Mucosa of rectum (tissue), 2 donors: ENCODE measurements at regions not wholly inside any gene's neighbourhood (a gene's known extent, or its start where the extent isn't known, plus 50 kb on each side); places are given as distances from the start of the nearest gene placed in this dataset.
"Not testable (repeated sequence)": the region's sequence is repeated elsewhere in the genome, so short reads cannot be mapped to it uniquely, and the experiment has no call there.

Experiments
- H3K27ac ChIP-seq, 2 donors: one replicate each; pipeline ENCODE4 v1.7.0; 2013; ENCODE audit warnings: inconsistent platforms in 2 of 2, low read depth in 2 of 2, low read length in 2 of 2
- H3K27me3 ChIP-seq, 2 donors: one replicate each; pipeline ENCODE4 v1.7.0; 2013; ENCODE audit warnings: low read length in 2 of 2; ENCODE audit not compliant: control insufficient read depth in 2 of 2, insufficient read depth in 2 of 2
- H3K36me3 ChIP-seq, 2 donors: one replicate each; pipeline ENCODE4 v1.7.0; 2013; ENCODE audit warnings: low read length in 2 of 2; ENCODE audit not compliant: control insufficient read depth in 2 of 2, insufficient read depth in 2 of 2
- H3K4me1 ChIP-seq, 2 donors: one replicate each; pipeline ENCODE4 v1.7.0; 2013; ENCODE audit warnings: low read length in 2 of 2, mild to moderate bottlenecking in 1 of 2; ENCODE audit not compliant: control insufficient read depth in 2 of 2, insufficient read depth in 2 of 2
- H3K4me3 ChIP-seq, 2 donors: one replicate each; pipeline ENCODE4 v1.7.0; 2013; ENCODE audit warnings: low read length in 2 of 2
- H3K9ac ChIP-seq, 2 donors: one replicate each; pipeline ENCODE4 v1.7.0; 2013; ENCODE audit warnings: low read length in 2 of 2, low read depth in 1 of 2, mild to moderate bottlenecking in 1 of 2
- H3K9me3 ChIP-seq, 2 donors: one replicate each; pipeline ENCODE4 v1.7.0; 2013; ENCODE audit warnings: low read length in 2 of 2; ENCODE audit not compliant: control insufficient read depth in 2 of 2
- donor health status: healthy.
- donor health status: Normal muscosa, but diverticular disease.

DNA sequence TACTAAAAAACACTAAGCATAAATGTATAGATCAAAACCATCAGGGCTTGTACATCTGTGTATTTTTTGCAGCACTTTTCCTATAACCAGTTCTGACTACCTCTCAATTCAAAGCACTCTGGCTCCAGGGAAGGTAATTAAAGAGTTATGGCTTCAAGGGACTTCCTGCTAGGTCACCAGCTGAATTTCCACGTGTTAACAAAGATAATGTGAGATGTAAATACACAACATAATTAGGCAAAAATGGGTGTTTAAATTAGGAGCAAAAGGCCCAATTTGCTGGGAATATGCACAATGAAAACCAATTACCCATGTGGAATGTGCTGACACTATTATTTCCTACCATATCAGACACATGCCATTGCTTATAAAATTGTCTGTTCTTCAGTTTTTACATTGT, 513.4 kb upstream of the FLRT2 start:
- no peaks in the 10 kb centered on the region for H3K27me3 ChIP-seq
- no peaks in the 10 kb centered on the region for H3K9me3 ChIP-seq
- no peaks in the 10 kb centered on the region for H3K4me1 ChIP-seq
- H3K9ac ChIP-seq, result no peak overlapping the region
- no peak overlapping the region for H3K27ac ChIP-seq
- no peak overlapping the region for H3K4me3 ChIP-seq
- H3K36me3 ChIP-seq, result no peaks in the 10 kb centered on the region

DNA sequence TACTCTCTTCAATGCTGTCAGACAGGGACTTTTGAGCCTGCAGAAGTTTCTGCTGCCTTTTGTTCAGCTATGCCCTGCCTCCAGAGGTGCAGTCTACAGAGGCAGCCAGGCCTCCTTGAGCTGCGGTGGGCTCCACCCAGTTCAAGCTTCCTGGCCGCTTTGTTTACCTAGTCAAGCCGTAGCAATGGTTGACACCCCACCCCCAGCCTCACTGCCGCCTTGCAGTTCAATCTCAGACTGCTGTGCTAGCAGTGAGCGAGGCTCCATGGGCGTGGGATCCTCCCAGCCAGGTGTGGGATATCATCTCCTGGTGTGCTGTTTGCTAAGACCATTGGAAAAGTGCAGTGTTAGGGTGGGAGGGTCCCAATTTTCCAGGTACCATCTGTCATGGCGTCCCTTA, 506.1 kb upstream of the FLRT2 start:
- not testable (repeated sequence) for H3K9me3 ChIP-seq, H3K36me3 ChIP-seq, H3K27me3 ChIP-seq, H3K9ac ChIP-seq, H3K27ac ChIP-seq, H3K4me3 ChIP-seq, H3K4me1 ChIP-seq

DNA sequence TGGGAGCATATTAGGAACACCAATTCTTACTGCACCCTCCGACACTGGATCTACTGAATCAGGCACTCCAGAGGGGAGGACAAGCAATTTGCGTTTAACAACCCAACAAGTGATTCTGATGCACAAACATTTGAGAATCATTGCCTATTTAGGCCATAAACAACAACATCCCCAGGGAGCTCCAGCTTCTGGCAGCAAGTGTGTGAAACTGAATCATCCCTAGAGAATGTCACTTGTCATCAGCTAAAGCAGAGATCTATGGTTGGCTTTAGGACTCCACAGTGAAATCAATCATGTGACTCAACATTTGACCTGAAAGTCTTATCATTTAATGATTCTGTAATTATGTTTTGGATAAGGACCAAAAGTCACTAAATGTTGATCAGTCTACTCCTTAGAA, 505.0 kb upstream of the FLRT2 start:
- no peaks in the 10 kb centered on the region for H3K9me3 ChIP-seq
- H3K4me3 ChIP-seq, result no peak overlapping the region
- no peaks in the 10 kb centered on the region for H3K4me1 ChIP-seq
- no peak overlapping the region for H3K9ac ChIP-seq
- H3K36me3 ChIP-seq, result no peaks in the 10 kb centered on the region
- H3K27me3 ChIP-seq, result no peaks in the 10 kb centered on the region
- H3K27ac ChIP-seq, result no peak overlapping the region

DNA sequence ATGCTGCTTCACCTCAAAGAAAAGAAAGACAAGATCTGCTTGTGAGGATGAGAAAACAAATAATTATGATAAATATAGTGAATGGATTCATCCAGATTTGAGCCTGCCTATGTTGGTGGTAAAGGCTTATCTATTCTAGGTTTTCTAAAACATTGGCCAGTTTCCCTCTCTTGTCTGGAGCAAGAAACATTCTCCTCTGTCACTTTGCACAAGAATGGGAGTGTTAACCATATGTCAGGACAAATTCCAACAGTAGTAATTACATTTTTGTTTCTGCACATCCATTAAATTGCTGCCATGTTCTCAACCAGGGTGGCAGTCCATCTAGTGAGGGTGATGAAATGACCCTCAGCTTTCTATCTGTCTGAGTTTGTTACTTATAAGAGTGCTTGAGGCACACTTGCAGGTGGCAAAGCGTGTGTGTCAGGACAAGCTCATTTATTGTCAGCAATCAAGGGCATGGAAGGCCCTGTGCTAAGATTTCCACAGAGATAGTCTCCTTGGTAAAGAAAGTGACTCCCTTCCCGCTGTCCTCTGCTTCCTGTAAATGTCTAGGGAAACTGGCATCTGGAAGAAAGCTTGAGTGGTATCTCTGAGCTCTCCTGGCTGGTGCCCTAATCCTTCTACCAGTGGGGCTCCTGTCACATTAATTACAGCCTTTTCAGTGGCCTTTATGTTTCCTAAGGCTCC, 502.1 kb upstream of the FLRT2 start:
- no peak overlapping the region for H3K4me3 ChIP-seq
- no peaks in the 10 kb centered on the region for H3K36me3 ChIP-seq
- no peaks in the 10 kb centered on the region for H3K4me1 ChIP-seq
- no peaks in the 10 kb centered on the region for H3K9me3 ChIP-seq
- H3K27ac ChIP-seq, result no peak overlapping the region
- H3K9ac ChIP-seq, result no peak overlapping the region
- no peaks in the 10 kb centered on the region for H3K27me3 ChIP-seq

DNA sequence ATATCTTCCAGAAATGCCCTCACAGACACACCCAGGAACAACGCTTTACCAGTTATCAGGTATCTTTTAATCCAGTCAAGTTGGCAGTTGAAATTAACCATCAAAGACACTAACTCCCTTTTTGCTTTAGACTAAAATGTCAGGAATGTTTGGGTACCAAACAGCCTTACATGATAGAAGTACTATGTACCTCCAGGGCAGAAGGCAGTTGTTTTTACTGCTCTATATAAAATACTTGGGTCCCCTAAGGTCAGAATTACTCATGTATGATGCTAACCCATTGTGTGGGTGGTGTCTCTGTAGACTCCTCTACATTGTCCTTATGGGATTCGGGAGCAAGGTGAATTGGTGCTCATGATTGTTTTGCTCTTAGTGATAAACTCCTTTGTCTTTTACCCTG, 492.5 kb upstream of the FLRT2 start:
- Histone ChIP-seq H3K9ac (no peak overlapping the region), H3K4me3 (no peak overlapping the region), H3K27me3 (no peaks in the 10 kb centered on the region), H3K36me3 (no peaks in the 10 kb centered on the region), H3K9me3 (no peaks in the 10 kb centered on the region), H3K27ac (no peak overlapping the region), H3K4me1 (no peaks in the 10 kb centered on the region)

DNA sequence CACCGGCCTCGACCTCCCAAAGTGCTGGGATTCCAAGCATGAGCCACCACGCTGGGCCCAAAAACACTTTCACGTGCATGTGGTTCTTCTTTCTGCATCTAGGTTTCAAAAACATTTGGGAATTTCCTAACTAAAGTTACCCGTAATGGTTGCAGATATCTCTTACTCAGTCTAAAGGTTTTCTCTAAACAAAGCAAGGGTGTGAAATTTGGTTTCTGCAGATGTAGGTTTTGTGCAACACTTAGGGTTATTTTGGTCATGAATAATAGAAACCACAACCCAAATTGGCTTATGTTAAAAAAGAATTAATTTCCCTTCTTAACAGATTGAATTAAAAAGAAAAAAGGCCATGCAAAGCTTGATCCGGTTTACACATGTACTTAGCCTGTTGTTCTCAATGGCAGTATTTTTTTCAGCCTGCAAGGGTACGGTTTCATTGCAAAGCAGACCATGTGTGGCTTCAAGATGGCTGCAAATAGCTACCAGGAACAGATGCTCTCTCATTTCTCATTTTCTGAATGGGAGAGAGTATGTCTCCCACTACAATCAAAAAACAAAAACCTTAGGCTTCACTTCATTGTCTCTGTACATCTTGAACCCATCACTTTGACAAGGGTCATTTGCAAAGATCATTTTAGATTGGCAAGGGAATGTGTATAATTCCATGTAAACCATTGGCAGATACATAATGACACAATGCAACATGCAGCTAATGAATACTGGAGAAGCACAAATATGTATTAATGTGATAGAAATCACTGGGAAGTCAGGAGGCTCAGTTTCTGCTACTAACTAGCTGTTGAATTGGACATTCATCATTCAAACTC, 491.2 kb upstream of the FLRT2 start:
- H3K4me1 ChIP-seq, result no peaks in the 10 kb centered on the region
- no peaks in the 10 kb centered on the region for H3K36me3 ChIP-seq
- H3K27ac ChIP-seq, result no peak overlapping the region
- no peaks in the 10 kb centered on the region for H3K9me3 ChIP-seq
- no peak overlapping the region for H3K4me3 ChIP-seq
- no peaks in the 10 kb centered on the region for H3K27me3 ChIP-seq
- no peak overlapping the region for H3K9ac ChIP-seq

DNA sequence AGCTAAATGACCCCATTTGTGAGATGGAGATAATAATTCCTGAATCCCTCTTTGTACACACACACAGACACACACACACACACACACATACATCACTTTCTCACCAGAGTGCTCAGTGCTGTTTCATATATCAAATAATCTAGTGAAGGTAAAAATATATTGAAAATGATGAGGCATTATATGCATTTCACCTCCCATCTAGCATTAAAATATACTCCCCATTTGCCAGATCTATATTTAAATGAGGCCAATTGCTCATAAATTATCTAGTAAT, 490.7 kb upstream of the FLRT2 start:
- no peaks in the 10 kb centered on the region for H3K4me1 ChIP-seq
- no peaks in the 10 kb centered on the region for H3K36me3 ChIP-seq
- no peak overlapping the region for H3K27ac ChIP-seq
- no peak overlapping the region for H3K9ac ChIP-seq
- H3K4me3 ChIP-seq, result no peak overlapping the region
- H3K9me3 ChIP-seq, result no peaks in the 10 kb centered on the region
- H3K27me3 ChIP-seq, result no peaks in the 10 kb centered on the region

DNA sequence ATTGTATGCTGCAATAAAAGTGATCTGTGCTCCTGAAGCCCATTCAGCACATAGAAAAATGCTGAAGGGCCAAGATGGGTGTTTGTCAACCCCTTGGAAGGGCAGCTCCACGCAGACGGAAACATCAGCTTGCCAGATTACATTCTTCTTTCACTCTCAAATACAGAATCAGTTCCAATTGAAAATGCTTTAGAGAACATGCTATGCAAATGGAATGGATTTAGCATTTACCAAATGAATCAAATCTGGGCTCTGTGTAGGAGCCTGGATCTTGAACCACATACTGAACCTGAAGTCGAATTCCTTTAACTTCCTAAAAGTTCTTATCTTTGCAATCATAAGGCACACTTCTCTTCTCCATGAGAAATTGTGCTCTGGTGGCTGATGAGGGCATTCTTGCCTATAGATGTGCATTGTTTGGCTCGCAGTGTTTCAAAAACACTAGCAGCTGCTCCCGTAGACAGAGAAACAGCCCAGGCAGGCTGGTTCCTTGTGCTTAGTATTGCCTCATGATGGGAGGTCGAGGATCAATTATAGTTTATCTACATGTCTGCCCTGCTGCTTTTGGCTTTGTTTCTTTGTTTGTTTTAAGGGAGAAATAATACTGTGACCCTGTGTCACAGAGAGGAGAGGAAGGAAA, 489.8 kb upstream of the FLRT2 start:
- Histone ChIP-seq H3K4me1 (no peaks in the 10 kb centered on the region), H3K36me3 (no peaks in the 10 kb centered on the region), H3K9me3 (no peaks in the 10 kb centered on the region), H3K27ac (no peak overlapping the region), H3K9ac (no peak overlapping the region), H3K27me3 (no peaks in the 10 kb centered on the region), H3K4me3 (no peak overlapping the region)

DNA sequence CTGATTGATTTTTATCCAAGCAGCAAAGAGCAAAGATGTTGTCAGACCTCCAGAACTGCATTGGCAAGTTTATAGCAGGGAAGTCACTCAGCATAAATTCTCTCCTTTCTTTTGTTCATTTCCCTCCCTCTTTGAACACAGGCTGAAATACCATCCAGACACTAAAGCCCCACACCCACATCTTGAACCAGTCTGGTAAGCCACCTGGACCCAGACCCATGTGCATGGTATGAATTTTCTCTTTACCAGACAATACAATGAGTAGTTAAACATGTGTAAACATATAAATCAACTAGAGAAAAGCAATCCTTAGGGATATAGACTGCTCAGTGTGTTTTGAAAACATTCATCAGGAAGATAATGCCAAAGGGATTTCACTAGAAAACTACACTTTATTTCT, 488.3 kb upstream of the FLRT2 start:
- H3K36me3 ChIP-seq, result no peaks in the 10 kb centered on the region
- no peak overlapping the region for H3K4me3 ChIP-seq
- H3K9ac ChIP-seq, result no peak overlapping the region
- no peaks in the 10 kb centered on the region for H3K9me3 ChIP-seq
- no peak overlapping the region for H3K27ac ChIP-seq
- no peaks in the 10 kb centered on the region for H3K4me1 ChIP-seq
- no peaks in the 10 kb centered on the region for H3K27me3 ChIP-seq

DNA sequence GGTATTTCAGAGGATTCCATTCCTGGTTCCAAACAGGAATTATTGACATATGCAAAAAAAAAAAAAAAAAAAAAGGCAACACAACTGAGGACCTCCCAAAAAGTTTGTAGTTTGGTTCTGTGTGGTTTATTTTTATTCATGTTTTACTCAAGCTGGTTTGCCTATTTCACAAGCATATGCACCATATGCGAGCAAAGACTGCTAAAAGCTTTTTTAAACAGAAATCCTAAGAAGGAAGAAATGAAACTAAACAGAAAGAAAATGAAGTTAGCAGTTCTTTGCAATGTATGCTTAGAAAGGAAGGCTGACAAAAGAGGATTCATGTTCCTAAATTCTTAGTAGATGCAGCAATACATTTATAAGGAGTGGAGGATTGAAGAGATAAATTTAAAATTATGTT, 487.6 kb upstream of the FLRT2 start:
- H3K9me3 ChIP-seq, result no peaks in the 10 kb centered on the region
- H3K9ac ChIP-seq, result no peak overlapping the region
- no peak overlapping the region for H3K27ac ChIP-seq
- no peak overlapping the region for H3K4me3 ChIP-seq
- no peaks in the 10 kb centered on the region for H3K27me3 ChIP-seq
- H3K36me3 ChIP-seq, result no peaks in the 10 kb centered on the region
- H3K4me1 ChIP-seq, result no peaks in the 10 kb centered on the region
